Epithelial cell of esophagus (primary cell): ENCODE measurements at regions not wholly inside any gene's neighbourhood (a gene's known extent, or its start where the extent isn't known, plus 50 kb on each side); places are given as distances from the start of the nearest gene placed in this dataset.
A peak's percentile ranks its signal among the peaks of the same experiment; 100 is the strongest.

Source experiments
- DNase-seq: peaks from one replicate; pipeline ENCODE4 v3.0.0; 2010; ENCODE audit warnings: low read depth
- H3K4me3 ChIP-seq: 2 replicates; pipeline ENCODE4 v1.5.1; 2011; ENCODE audit warnings: mild to moderate bottlenecking, low read length, control low read depth
- TF ChIP-seq, protein P1 (sequence below): IDR thresholded peaks from 2 replicates; pipeline ENCODE4 v1.5.1; 2011; ENCODE audit warnings: low read depth, mild to moderate bottlenecking, low read length, control low read depth, inconsistent platforms; ENCODE audit not compliant: insufficient read depth; ENCODE audit errors: missing control alignments

DNA sequence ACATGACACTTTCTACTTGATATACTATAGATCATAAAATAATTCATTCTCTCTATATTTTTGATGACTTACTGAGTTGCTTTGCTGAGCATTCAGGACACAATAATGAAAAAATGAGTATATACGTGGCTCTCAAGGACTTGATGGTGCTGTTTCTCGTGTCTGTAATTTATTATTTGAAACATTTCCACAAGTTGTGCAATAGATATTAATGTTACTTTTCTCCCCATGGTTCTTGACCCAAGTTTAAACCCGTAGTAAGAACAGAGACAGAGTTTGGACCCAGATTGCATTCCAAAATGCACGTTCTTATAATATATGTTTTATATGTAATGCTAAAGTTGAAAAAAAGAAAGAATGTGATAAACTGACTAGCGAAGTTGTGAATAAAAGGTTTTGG, 94.2 kb upstream of the FAM3C start:
- H3K4me3 ChIP-seq = no peak overlapping the region
- TF ChIP-seq, protein P1, sequence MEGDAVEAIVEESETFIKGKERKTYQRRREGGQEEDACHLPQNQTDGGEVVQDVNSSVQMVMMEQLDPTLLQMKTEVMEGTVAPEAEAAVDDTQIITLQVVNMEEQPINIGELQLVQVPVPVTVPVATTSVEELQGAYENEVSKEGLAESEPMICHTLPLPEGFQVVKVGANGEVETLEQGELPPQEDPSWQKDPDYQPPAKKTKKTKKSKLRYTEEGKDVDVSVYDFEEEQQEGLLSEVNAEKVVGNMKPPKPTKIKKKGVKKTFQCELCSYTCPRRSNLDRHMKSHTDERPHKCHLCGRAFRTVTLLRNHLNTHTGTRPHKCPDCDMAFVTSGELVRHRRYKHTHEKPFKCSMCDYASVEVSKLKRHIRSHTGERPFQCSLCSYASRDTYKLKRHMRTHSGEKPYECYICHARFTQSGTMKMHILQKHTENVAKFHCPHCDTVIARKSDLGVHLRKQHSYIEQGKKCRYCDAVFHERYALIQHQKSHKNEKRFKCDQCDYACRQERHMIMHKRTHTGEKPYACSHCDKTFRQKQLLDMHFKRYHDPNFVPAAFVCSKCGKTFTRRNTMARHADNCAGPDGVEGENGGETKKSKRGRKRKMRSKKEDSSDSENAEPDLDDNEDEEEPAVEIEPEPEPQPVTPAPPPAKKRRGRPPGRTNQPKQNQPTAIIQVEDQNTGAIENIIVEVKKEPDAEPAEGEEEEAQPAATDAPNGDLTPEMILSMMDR = no peak
- no peak for DNase-seq

GRCh38 chr7:121489440-121489839, 93.3 kb upstream of the FAM3C start:
- TF ChIP-seq, protein P1 = no peak
- no peak for DNase-seq
- no peak overlapping the region for H3K4me3 ChIP-seq

DNA sequence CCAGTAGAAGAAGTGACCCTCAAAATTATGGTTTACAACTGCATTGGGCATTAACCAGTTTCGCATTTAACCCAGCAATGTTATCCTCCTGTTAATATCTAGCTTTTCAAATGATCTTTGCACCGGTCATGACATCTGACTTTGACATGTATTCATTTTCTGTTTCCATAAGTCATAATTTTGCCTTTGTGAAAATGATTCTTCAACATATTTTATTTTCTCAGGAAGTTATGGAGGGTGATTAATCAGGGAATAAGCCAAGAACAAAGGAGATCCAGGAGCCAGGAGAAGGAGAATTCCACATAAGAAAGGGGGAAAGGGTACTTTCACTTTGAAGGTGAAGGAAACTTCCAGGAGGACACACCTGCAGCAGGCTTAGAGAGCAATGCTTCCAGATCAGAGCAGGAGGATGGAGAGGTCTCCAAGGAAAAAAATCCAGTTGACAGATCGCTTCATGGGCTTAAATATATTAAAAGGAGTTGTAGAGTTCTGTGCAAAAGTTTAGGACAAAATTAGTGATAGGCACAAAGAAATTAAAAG, 92.1 kb upstream of the FAM3C start:
- DNase-seq = no peak
- no peak overlapping the region for H3K4me3 ChIP-seq
- TF ChIP-seq, protein P1 = no peak

GRCh38 chr7:121486590-121486989, 90.5 kb upstream of the FAM3C start:
- no peak overlapping the region for H3K4me3 ChIP-seq
- TF ChIP-seq, protein P1 = no peak
- DNase-seq = no peak

GRCh38 chr7:121485467-121486243, 89.5 kb upstream of the FAM3C start:
- TF ChIP-seq, protein P1 = no peak
- DNase-seq = peak; percentile 23
- H3K4me3 ChIP-seq = no peak overlapping the region

- no peak for DNase-seq
- TF ChIP-seq, protein P1 = no peak
- H3K4me3 ChIP-seq = no peak overlapping the region
Measured at GRCh38 chr7:121484089-121484763, 88.1 kb upstream of the FAM3C start.
